Right atrium auricular region (tissue), 2 donors: ENCODE measurements at regions not wholly inside any gene's neighbourhood (a gene's known extent, or its start where the extent isn't known, plus 50 kb on each side); places are given as distances from the start of the nearest gene placed in this dataset.

Experiments used
- DNase-seq: peaks from one replicate; pipeline ENCODE4 v3.0.0-alpha.2; 2019; ENCODE audit warnings: low spot score
- H3K27ac ChIP-seq, 2 donors: fragments of 200-600 bp; sonication (generic); 1 replicate in 1 of 2; 2 replicates in 1 of 2; pipeline ENCODE4 v1.5.1; 2016 to 2019
- H3K27me3 ChIP-seq, 2 donors: fragments of 200-600 bp; sonication (generic); one replicate each; pipeline versions ENCODE4 v1.5.1 to v1.6.0; 2017 to 2019
- H3K36me3 ChIP-seq: fragments of 200-600 bp; sonication (generic); one replicate; pipeline ENCODE4 v1.5.1; 2016
- H3K4me1 ChIP-seq, 2 donors: fragments of 200-600 bp; sonication (generic); one replicate each; pipeline versions ENCODE4 v1.5.1 to v1.6.0; 2017 to 2019
- H3K4me3 ChIP-seq, 2 donors: fragments of 200-600 bp; sonication (generic); 1 replicate in 1 of 2; 2 replicates in 1 of 2; pipeline ENCODE4 v1.5.1; 2017 to 2019; ENCODE audit warnings: mild to moderate bottlenecking in 1 of 2, moderate library complexity in 1 of 2
- H3K9me3 ChIP-seq, 2 donors: fragments of 200-600 bp; sonication (generic); one replicate each; pipeline ENCODE4 v1.5.1; 2019
- TF ChIP-seq, protein P1 (sequence below), 2 donors: fragments of 200-600 bp; sonication (generic); IDR thresholded peaks; one replicate each; pipeline ENCODE4 v1.5.1; 2019; ENCODE audit warnings: antibody characterized with exemption in 2 of 2

GRCh38 chr10:70974351-70974901 is 86.1 kb upstream of the PCBD1 start:
- Histone ChIP-seq H3K27ac (no peak overlapping the region), H3K4me1 (no peaks in the 10 kb centered on the region), H3K4me3 (no peak overlapping the region), H3K36me3 (no peaks in the 10 kb centered on the region), H3K9me3 (peaks cover 0 to 20% of the 10 kb centered on the region in 2 donors), H3K27me3 (no peaks in the 10 kb centered on the region)
- DNase-seq, result no peak
- TF ChIP-seq, protein P1, sequence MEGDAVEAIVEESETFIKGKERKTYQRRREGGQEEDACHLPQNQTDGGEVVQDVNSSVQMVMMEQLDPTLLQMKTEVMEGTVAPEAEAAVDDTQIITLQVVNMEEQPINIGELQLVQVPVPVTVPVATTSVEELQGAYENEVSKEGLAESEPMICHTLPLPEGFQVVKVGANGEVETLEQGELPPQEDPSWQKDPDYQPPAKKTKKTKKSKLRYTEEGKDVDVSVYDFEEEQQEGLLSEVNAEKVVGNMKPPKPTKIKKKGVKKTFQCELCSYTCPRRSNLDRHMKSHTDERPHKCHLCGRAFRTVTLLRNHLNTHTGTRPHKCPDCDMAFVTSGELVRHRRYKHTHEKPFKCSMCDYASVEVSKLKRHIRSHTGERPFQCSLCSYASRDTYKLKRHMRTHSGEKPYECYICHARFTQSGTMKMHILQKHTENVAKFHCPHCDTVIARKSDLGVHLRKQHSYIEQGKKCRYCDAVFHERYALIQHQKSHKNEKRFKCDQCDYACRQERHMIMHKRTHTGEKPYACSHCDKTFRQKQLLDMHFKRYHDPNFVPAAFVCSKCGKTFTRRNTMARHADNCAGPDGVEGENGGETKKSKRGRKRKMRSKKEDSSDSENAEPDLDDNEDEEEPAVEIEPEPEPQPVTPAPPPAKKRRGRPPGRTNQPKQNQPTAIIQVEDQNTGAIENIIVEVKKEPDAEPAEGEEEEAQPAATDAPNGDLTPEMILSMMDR (IDR thresholded peaks at IDR 0.05), result no peak

DNA sequence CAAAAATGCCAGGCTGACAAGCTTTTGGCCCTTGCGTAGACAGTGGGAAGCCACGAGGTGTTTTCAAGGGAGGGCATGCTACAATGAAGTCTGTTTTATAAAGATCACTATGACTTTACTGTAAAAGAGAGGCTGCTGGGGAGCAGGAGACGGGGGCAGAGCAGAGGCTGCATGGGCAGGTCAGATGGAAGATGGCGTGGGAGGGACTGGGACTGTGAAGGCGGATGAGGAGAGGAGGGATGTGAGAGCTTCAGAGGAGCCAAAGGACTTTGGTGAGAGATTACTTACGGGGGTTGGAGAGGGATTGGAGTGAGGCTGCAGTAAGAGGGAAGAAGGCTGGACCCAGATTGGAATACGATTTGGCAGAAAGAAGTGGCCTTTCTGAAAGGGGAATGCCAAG is 86.6 kb upstream of the PCBD1 start:
- TF ChIP-seq, protein P1 (IDR thresholded peaks at IDR 0.05), result no peak
- DNase-seq, result no peak
- peaks cover 0 to 20% of the 10 kb centered on the region in 2 donors for H3K9me3 ChIP-seq
- no peak overlapping the region for H3K4me3 ChIP-seq
- no peaks in the 10 kb centered on the region for H3K27me3 ChIP-seq
- no peaks in the 10 kb centered on the region for H3K36me3 ChIP-seq
- H3K4me1 ChIP-seq, result no peaks in the 10 kb centered on the region
- H3K27ac ChIP-seq, result no peak overlapping the region

- TF ChIP-seq, protein P1 (IDR thresholded peaks at IDR 0.05), result no peak
- H3K27ac ChIP-seq, result no peak overlapping the region
Observed at GRCh38 chr10:70976063-70976695, 87.8 kb upstream of the PCBD1 start.

GRCh38 chr10:70977625-70978024 is 89.3 kb upstream of the PCBD1 start:
- Histone ChIP-seq H3K4me1 (no peaks in the 10 kb centered on the region), H3K27ac (no peak overlapping the region), H3K27me3 (no peaks in the 10 kb centered on the region), H3K4me3 (no peak overlapping the region), H3K36me3 (no peaks in the 10 kb centered on the region), H3K9me3 (peaks cover 0 to 6% of the 10 kb centered on the region in 2 donors)
- DNase-seq, result no peak
- TF ChIP-seq, protein P1 (IDR thresholded peaks at IDR 0.05), result no peak

More at GRCh38 chr10:70976063-70976695, 87.8 kb upstream of the PCBD1 start:
- peaks cover 0 to 17% of the 10 kb centered on the region in 2 donors for H3K9me3 ChIP-seq
- H3K27me3 ChIP-seq, result no peaks in the 10 kb centered on the region
- H3K4me3 ChIP-seq, result no peak overlapping the region
- DNase-seq, result no peak
- no peaks in the 10 kb centered on the region for H3K36me3 ChIP-seq
- H3K4me1 ChIP-seq, result no peaks in the 10 kb centered on the region

- Histone ChIP-seq H3K9me3 (peaks cover 0 to 3% of the 10 kb centered on the region in 2 donors), H3K4me3 (no peak overlapping the region), H3K27ac (no peak overlapping the region), H3K27me3 (no peaks in the 10 kb centered on the region), H3K36me3 (no peaks in the 10 kb centered on the region), H3K4me1 (no peaks in the 10 kb centered on the region)
- TF ChIP-seq, protein P1 (IDR thresholded peaks at IDR 0.05), result no peak
- DNase-seq, result no peak
Observed at GRCh38 chr10:70978181-70978580, 89.8 kb upstream of the PCBD1 start.
